ENCODE measurements at regions not wholly inside any gene's neighbourhood (a gene's known extent, or its start where the extent isn't known, plus 50 kb on each side); places are given as distances from the start of the nearest gene placed in this dataset.

GRCh38 chr3:160124224-160124623 is 101.0 kb upstream of the C3orf80 start:
- no peak for TF ChIP-seq REST (IDR thresholded peaks at IDR 0.05)
- TF ChIP-seq CTCF (IDR thresholded peaks at IDR 0.05; ENCODE audit: low read depth, low read length, missing input control) = no peak
- TF ChIP-seq TAF1 (conservative IDR thresholded peaks at IDR 0.05) = no peak
- no peak for TF ChIP-seq RAD21 (IDR thresholded peaks at IDR 0.05)
- TF ChIP-seq YY1 (IDR thresholded peaks at IDR 0.05) = no peak
- TF ChIP-seq SP1 (IDR thresholded peaks at IDR 0.05) = no peak
- no peak for TF ChIP-seq EGR1 (IDR thresholded peaks at IDR 0.05; ENCODE audit: low read depth in 2 of 2)
- no peak for TF ChIP-seq FOXA2 (IDR thresholded peaks at IDR 0.05)
- no peak for TF ChIP-seq JUND (IDR thresholded peaks at IDR 0.05)
- no peak for TF ChIP-seq ATF3 (IDR thresholded peaks at IDR 0.05)
- TF ChIP-seq FOXA1 (IDR thresholded peaks at IDR 0.05) = no peak
- no peak for TF ChIP-seq ZBTB33 (IDR thresholded peaks at IDR 0.05)

All from liver (tissue), 3 donors.